NCI-H2196 treated with DMSO at 0.1 percent for 48 hours (cell line): ENCODE measurements at regions not wholly inside any gene's neighbourhood (a gene's known extent, or its start where the extent isn't known, plus 50 kb on each side); places are given as distances from the start of the nearest gene placed in this dataset.
"Not testable (repeated sequence)": the region's sequence is repeated elsewhere in the genome, so short reads cannot be mapped to it uniquely, and the experiment has no call there.

ENCODE experiments used
- DNase-seq: peaks from one replicate; lab custom pipeline; 2025; ENCODE audit not compliant: unreplicated experiment; lab: John Stamatoyannopoulos, UW

GRCh38 chr10:21366108-21366507 is 159.4 kb downstream of the SKIDA1 start:
- DNase-seq: not testable (repeated sequence)

GRCh38 chr10:21364196-21365114 is 161.0 kb downstream of the SKIDA1 start:
- DNase-seq: no peak

- DNase-seq: no peak
Observed at GRCh38 chr10:21363731-21364104, 161.8 kb downstream of the SKIDA1 start.

- no peak for DNase-seq
Observed at GRCh38 chr10:21363092-21363730, 162.3 kb downstream of the SKIDA1 start.

- no peak for DNase-seq
Observed at GRCh38 chr10:21359202-21359601, 166.3 kb downstream of the SKIDA1 start.

- DNase-seq: no peak
Observed at GRCh38 chr10:21355591-21356011, 169.9 kb downstream of the SKIDA1 start.

GRCh38 chr10:21352886-21353285 is 172.6 kb downstream of the SKIDA1 start:
- no peak for DNase-seq

- DNase-seq: not testable (repeated sequence)
Observed at GRCh38 chr10:21351594-21351993, 173.9 kb downstream of the SKIDA1 start.

- DNase-seq: no peak
Observed at GRCh38 chr10:21349912-21350286, 175.6 kb downstream of the SKIDA1 start.

- no peak for DNase-seq
Observed at GRCh38 chr10:21347785-21348170, 177.7 kb downstream of the SKIDA1 start.

- no peak for DNase-seq
Observed at GRCh38 chr10:21347043-21347784, 178.3 kb downstream of the SKIDA1 start.

GRCh38 chr10:21343087-21343486 is 182.4 kb downstream of the SKIDA1 start:
- DNase-seq: no peak

- DNase-seq: not testable (repeated sequence)
Observed at GRCh38 chr10:21342499-21342898, 183.0 kb downstream of the SKIDA1 start.

- no peak for DNase-seq
Observed at GRCh38 chr10:21340331-21340730, 185.2 kb downstream of the SKIDA1 start.

- no peak for DNase-seq
Observed at GRCh38 chr10:21337171-21337792, 188.2 kb downstream of the SKIDA1 start.

- DNase-seq: no peak
Observed at GRCh38 chr10:21336476-21337170, 188.9 kb downstream of the SKIDA1 start.

GRCh38 chr10:21334891-21335696 is 190.4 kb downstream of the SKIDA1 start:
- no peak for DNase-seq

- no peak for DNase-seq
Observed at GRCh38 chr10:21330628-21331020, 194.9 kb downstream of the SKIDA1 start.

GRCh38 chr10:21329995-21330627 is 195.4 kb downstream of the SKIDA1 start:
- DNase-seq: no peak
